ENCODE measurements at regions not wholly inside any gene's neighbourhood (a gene's known extent, or its start where the extent isn't known, plus 50 kb on each side); places are given as distances from the start of the nearest gene placed in this dataset.

DNA sequence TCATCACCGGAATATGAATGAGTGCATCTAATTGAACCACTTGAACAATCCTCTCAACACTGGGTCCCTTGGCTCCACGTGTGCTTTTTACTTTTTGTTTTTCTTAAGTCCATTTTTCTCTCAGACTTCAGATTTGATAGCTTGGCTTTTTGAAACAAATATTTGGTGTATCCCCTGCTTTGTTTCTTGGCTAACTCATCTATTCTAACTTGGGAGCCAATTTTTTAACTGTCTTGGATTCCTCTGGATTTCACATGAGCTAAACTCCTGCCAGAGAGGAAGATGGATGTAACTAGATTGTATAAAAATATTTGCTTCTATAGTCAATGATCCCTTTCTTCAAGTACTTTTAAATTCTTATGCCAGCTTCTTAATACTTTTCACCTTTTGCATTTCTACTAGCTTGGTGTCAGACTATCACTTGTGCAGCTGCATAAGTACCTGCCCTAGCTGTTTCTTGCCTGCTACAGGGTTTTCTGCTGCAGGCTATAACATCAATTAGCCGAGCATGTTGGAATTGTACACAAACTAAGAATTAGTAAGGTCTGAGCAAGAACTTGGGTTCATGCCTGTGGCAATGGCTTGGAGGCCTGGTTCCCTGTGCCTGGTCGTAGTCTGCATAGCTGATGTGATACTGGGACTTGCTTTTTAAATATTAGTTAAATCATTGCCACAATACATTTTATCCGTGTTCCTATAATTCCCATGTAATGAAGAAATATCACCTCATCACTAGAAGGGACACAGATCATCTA, 281.5 kb downstream of the EN1 start:
- DNase-seq (ENCODE audit: low read depth in 2 of 2), result no peak

DNA sequence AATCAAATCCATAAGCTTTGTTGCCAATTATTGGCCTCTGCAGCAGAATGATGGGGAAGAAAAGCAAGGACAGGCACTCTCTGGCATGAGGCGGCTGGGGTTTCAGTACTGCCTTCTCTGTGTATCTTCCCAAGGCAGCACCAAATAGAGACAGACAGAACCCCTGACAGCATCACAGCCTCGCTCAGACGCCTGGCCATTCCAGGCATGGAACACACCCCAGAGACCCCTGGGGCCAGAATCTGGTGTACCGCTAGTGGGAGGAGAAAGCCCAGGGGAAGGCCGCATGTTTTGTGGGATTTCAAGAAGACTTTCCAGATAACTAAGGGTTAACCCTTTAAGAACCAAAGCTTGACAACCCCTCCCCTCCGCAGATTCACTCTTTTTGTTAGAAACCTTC, 282.1 kb downstream of the EN1 start:
- DNase-seq (ENCODE audit: low read depth in 2 of 2), result no peak

GRCh38 chr2:118562144-118562543, 285.3 kb downstream of the EN1 start:
- no peak for DNase-seq (ENCODE audit: low read depth in 2 of 2)

DNA sequence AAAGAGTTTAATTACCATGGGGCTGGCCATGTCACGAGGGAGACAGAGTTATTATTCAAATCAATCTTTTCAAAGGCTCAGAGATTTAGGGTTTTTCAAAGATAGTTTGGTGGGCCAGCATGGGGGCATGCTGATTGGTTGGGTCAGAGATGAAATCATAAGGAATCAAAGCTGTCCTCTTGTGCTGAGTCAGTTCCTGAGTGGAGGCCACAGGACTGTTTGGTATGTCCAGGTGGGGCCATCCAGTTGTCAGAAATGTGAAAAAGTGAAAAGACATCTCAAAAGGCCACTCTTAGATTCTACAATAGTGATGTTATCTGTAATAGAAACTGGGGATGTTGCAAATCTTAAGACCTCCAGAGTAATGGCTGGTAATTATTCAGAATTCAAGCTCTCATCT, 288.6 kb downstream of the EN1 start:
- no peak for DNase-seq (ENCODE audit: low read depth in 2 of 2)

GRCh38 chr2:118557791-118558190, 289.7 kb downstream of the EN1 start:
- DNase-seq (ENCODE audit: low read depth in 2 of 2), result no peak

DNA sequence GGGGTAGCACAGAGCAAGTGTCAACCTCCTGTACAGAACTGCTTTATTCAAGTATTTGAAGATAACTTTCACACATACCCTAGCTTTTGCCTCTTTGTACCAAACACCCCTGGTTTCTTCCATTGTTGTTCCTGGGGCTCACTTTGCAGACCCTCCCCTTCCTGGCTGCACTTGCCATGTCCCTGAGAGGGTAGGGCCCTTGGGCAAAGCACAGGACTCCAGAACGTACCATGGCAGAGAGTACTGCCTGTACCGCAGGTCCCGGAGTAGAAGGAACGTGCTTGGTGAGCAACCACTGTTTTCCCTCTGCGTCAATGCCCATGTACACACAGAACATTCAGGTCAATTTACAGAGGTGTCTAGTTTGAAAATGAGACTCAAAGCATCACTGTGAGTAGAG, 290.4 kb downstream of the EN1 start:
- DNase-seq (ENCODE audit: low read depth in 2 of 2), result no peak

DNA sequence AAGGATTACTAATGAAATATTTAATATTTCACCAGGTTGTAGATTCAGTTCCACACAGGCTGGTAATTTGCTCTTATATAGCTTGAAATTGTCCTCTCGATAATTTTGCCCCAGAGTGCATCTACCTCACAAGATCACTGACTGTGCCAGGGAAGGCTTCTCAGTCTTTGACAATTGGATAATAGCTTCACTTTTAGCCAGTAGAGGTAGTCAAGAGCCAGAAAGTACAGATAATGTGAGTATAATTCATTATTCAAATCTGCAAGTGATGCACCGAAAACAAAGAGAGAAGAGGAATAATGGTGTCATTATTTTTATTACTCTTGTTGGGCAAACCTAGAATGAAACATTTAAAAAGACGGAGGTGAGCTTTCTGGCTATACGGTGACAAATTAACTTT, 292.8 kb downstream of the EN1 start:
- DNase-seq (ENCODE audit: low read depth in 2 of 2), result no peak

DNA sequence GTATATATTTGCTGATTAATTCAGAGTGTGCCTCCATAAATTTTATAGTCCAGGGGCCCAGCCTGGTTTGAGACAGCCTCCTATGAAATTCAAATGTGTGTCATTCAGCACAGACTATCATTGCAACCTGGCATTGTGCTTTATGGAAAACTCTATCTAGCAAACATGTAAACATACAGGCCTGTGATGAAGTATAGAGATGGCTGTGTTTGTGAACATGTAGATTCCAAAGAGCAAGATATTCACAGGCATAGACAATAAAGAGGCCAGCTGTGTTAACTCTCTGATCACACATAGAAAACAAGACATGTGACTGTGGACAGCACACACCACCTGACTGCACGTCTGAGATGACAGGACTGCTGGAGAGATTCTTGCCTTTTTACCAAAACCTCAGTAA, 297.9 kb downstream of the EN1 start:
- no peak for DNase-seq (ENCODE audit: low read depth in 2 of 2)

- DNase-seq (ENCODE audit: low read depth in 2 of 2), result no peak
Measured at GRCh38 chr2:118548880-118549488, 298.5 kb downstream of the EN1 start.

DNA sequence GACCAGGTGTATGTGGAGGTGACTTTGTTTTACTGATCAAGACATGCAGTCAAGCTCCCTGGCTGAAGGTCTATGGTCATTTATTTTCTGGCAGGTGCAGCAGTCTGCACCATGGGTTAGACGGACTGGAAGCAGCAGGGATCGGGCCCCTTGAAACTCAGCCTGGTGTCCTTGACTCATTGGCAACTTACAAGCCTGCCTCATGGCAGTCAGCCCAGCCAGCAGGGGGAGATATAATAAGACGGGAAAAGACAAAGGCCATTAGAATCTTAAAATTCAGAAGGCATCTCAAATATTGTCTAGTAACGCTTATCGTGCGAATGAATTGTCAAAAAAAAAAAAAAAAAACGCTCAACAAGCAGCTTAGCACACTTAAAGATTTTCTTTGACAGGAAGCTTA, 308.2 kb downstream of the EN1 start:
- DNase-seq (ENCODE audit: low read depth in 2 of 2), result no peak

GRCh38 chr2:118536306-118536705, 311.1 kb downstream of the EN1 start:
- no peak for DNase-seq (ENCODE audit: low read depth in 2 of 2)

GRCh38 chr2:118535818-118536212, 311.6 kb downstream of the EN1 start:
- no peak for DNase-seq (ENCODE audit: low read depth in 2 of 2)

- no peak for DNase-seq (ENCODE audit: low read depth in 2 of 2)
Measured at GRCh38 chr2:118535171-118535817, 312.2 kb downstream of the EN1 start.

DNA sequence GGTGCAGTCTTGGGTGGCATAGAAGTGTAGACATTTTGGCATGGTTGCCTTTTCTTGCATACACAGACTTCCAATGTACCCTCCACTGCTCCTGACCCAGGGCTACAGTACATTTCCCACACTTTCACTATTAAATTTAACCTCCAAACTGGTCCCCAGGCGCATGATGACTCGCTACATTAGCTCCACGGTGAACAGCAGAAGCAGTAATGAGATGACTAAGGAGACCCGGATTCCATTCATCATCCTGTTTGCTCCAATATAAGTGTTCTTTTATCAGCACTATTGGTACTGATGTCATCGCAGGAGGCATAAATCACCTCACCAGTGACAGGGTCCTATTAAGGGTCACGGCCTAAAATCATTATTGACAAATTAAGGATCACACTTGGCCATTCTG, 316.5 kb downstream of the EN1 start:
- no peak for DNase-seq (ENCODE audit: low read depth in 2 of 2)

- DNase-seq (ENCODE audit: low read depth in 2 of 2), result no peak
Measured at GRCh38 chr2:118529908-118530599, 317.4 kb downstream of the EN1 start.

- DNase-seq (ENCODE audit: low read depth in 2 of 2), result no peak
Measured at GRCh38 chr2:118527571-118527970, 319.9 kb downstream of the EN1 start.

DNA sequence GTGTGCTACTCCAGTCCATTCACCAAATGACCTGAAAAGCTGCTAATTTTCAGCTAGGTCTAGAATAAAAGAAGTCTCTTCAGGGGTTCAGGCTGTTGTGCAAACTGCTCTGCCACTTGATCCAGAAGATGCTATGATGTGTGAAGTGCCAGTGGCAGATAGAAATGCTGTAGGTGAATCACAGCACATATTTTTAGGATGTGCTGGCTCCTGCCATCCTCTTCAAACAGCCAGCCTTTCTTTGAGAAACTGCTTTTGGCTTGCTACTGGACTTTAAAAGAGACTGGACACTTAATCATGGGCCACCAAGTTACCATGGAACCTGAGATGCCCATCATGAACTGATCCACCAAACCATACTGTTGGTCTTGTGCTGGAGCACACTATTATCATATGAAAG, 322.1 kb downstream of the EN1 start:
- no peak for DNase-seq (ENCODE audit: low read depth in 2 of 2)

DNA sequence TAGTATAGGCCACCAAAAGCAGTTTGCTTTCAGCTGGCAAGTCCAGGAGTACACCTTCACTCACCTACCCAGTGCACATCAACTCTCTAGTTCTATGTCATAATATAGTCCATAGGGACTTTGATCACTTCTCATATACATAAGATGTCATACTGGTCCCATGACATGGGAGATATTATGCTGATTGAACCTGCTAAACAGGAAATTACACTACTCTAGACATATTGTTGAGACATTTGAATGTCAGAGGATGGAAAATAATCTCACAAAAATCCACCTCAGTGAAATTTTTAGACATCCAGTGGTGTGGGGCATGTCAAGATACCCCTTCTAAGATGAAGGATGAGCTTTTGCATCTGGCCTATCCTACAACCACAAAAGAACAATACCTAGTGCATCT, 322.5 kb downstream of the EN1 start:
- DNase-seq (ENCODE audit: low read depth in 2 of 2), result no peak

DNA sequence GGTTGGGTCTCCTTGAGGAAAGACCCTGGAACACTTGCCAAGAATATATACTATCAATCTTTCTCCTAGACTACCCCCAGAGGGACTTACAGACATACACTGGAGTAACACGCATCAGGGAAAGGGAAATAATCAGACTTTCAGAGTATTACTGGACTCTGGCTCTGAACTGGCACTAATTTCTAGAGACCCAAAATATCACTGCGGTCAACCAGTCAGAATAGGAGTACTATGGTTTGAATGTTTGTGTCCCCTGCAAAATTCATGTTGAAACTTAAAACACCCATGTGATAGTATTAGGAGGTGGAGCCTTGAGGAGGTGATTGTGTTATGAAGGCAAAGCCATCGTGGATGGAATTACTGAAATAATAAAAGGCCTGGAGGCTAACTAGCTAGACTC, 323.7 kb downstream of the EN1 start:
- no peak for DNase-seq (ENCODE audit: low read depth in 2 of 2)

DNA sequence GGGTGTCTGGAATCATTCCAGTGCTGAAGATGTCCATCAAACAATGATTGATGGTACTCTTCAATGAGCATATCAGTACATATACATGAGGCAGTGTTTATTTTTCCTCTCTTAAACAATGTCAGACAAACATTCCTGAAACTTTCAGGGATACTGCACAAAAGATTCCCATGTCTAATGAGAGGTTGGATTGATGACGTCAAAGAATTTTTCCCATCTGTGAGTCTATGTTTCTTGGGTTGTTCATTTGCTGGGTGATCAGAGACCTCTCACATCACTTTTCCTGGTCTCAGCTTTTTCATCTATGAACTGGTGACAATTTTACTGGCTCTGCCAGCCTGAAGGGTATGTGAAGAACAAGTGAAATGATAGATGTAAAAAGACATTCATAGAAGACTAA, 325.5 kb downstream of the EN1 start:
- DNase-seq (ENCODE audit: low read depth in 2 of 2), result no peak

DNA sequence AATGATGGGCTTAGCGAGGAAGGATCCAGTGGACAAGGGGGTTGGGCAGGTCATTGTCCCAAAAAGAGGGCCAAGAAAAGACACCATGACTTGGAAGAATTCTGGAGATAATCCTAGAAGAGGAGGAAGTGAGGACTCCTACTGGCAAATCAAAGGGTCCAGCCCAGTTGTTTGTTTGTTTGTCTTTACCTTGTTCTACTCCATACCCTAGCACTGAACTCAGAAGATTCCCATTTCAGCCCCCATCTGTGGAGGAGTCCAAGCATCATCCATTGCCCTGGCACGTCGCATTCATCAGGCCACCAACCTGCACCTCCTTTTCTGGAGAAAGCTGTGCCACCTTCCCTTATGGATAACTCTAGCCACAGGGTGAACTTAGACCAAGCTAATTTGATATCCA, 326.2 kb downstream of the EN1 start:
- DNase-seq (ENCODE audit: low read depth in 2 of 2), result no peak

GRCh38 chr2:118520246-118520645, 327.2 kb downstream of the EN1 start:
- no peak for DNase-seq (ENCODE audit: low read depth in 2 of 2)

- no peak for DNase-seq (ENCODE audit: low read depth in 2 of 2)
Measured at GRCh38 chr2:118519511-118519910, 327.9 kb downstream of the EN1 start.

Measured in stimulated activated CD4-positive, alpha-beta T cell treated with anti-CD3 and anti-CD28 coated beads, Interleukin-1b, Interleukin-23, amount 100 ng/mL, for 4 hours (primary cell).